ENCODE measurements at regions not wholly inside any gene's neighbourhood (a gene's known extent, or its start where the extent isn't known, plus 50 kb on each side); places are given as distances from the start of the nearest gene placed in this dataset.
A peak's percentile ranks its signal among the peaks of the same experiment; 100 is the strongest.
"Not testable (repeated sequence)": the region's sequence is repeated elsewhere in the genome, so short reads cannot be mapped to it uniquely, and the experiment has no call there.

- no peak for DNase-seq (ENCODE audit: low spot score)
These were observed 102.6 kb downstream of the PLG start for GRCh38 chr6:160804639-160805038.

GRCh38 chr6:160808263-160808662, 106.2 kb downstream of the PLG start:
- DNase-seq (ENCODE audit: low spot score): no peak

- no peak for DNase-seq (ENCODE audit: low spot score)
These were observed 108.2 kb downstream of the PLG start for GRCh38 chr6:160810238-160810637.

GRCh38 chr6:160812097-160812496, 110.1 kb downstream of the PLG start:
- DNase-seq (ENCODE audit: low spot score): no peak

- DNase-seq (ENCODE audit: low spot score): no peak
These were observed 116.9 kb downstream of the PLG start for GRCh38 chr6:160818934-160819333.

GRCh38 chr6:160820661-160821060, 118.6 kb downstream of the PLG start:
- not testable (repeated sequence) for DNase-seq (ENCODE audit: low spot score)

GRCh38 chr6:160831739-160832138, 129.7 kb downstream of the PLG start:
- peak; percentile 51 for DNase-seq (ENCODE audit: low spot score)

- no peak for DNase-seq (ENCODE audit: low spot score)
These were observed 130.4 kb downstream of the PLG start for GRCh38 chr6:160832422-160832821.

- DNase-seq (ENCODE audit: low spot score): no peak
These were observed 135.1 kb downstream of the PLG start for GRCh38 chr6:160837146-160837545.

- no peak for DNase-seq (ENCODE audit: low spot score)
These were observed 140.5 kb upstream of the MAP3K4 start for GRCh38 chr6:160851031-160851430.

GRCh38 chr6:160853946-160854345, 137.6 kb upstream of the MAP3K4 start:
- DNase-seq (ENCODE audit: low spot score): no peak

- DNase-seq (ENCODE audit: low spot score): no peak
These were observed 132.7 kb upstream of the MAP3K4 start for GRCh38 chr6:160858886-160859285.

- no peak for DNase-seq (ENCODE audit: low spot score)
These were observed 131.7 kb upstream of the MAP3K4 start for GRCh38 chr6:160859822-160860221.

GRCh38 chr6:160861824-160862223, 129.7 kb upstream of the MAP3K4 start:
- DNase-seq (ENCODE audit: low spot score): no peak

- no peak for DNase-seq (ENCODE audit: low spot score)
These were observed 127.8 kb upstream of the MAP3K4 start for GRCh38 chr6:160863782-160864181.

GRCh38 chr6:160871320-160871719, 120.2 kb upstream of the MAP3K4 start:
- no peak for DNase-seq (ENCODE audit: low spot score)

GRCh38 chr6:160881148-160881808, 110.3 kb upstream of the MAP3K4 start:
- DNase-seq (ENCODE audit: low spot score): peak; percentile 23

GRCh38 chr6:160882006-160882405, 109.6 kb upstream of the MAP3K4 start:
- DNase-seq (ENCODE audit: low spot score): peak; percentile 42

- DNase-seq (ENCODE audit: low spot score): peak; percentile 50
These were observed 108.7 kb upstream of the MAP3K4 start for GRCh38 chr6:160882791-160883279.

- DNase-seq (ENCODE audit: low spot score): no peak
These were observed 108.0 kb upstream of the MAP3K4 start for GRCh38 chr6:160883560-160883959.

GRCh38 chr6:160883999-160884398, 107.6 kb upstream of the MAP3K4 start:
- DNase-seq (ENCODE audit: low spot score): no peak

- not testable (repeated sequence) for DNase-seq (ENCODE audit: low spot score)
These were observed 102.4 kb upstream of the MAP3K4 start for GRCh38 chr6:160889148-160889547.

GRCh38 chr6:160891690-160892089, 99.9 kb upstream of the MAP3K4 start:
- DNase-seq (ENCODE audit: low spot score): no peak

- peak; percentile 45 for DNase-seq (ENCODE audit: low spot score)
These were observed 96.0 kb upstream of the MAP3K4 start for GRCh38 chr6:160895562-160895961.

All from umbilical cord (tissue), 1 donor.